Activated CD8-positive, alpha-beta T cell treated with anti-CD3 and anti-CD28 coated beads for 36 hours (primary cell): ENCODE measurements at regions not wholly inside any gene's neighbourhood (a gene's known extent, or its start where the extent isn't known, plus 50 kb on each side); places are given as distances from the start of the nearest gene placed in this dataset.

ENCODE experiments used
- ATAC-seq: fragments of 200-7000 bp; cut with Tn5 transposase; one replicate; pipeline ENCODE4 v1.10.0; 2021; ENCODE audit warnings: mild to moderate bottlenecking, moderate library complexity
- CTCF ChIA-PET: fragments of 350-600 bp; sonication (Branson Sonifier 250); formaldehyde crosslinking; loops from one replicate; lab custom pipeline; 2021; ENCODE audit warnings: antibody characterized with exemption; lab: Charles Lee
- POLR2A ChIA-PET: fragments of 350-600 bp; sonication (Branson Sonifier 250); formaldehyde crosslinking; loops from one replicate; lab custom pipeline; 2021; ENCODE audit warnings: antibody characterized with exemption; lab: Charles Lee
- DNase-seq: peaks from one replicate; pipeline ENCODE4 v3.0.0-alpha.2; 2020
- H3K27ac Mint-ChIP-seq: one replicate; pipeline ENCODE4 v1.8.0; 2021; ENCODE audit warnings: mild to moderate bottlenecking, mixed read lengths
- H3K27me3 Mint-ChIP-seq: one replicate; pipeline ENCODE4 v1.8.0; 2021; ENCODE audit warnings: mixed read lengths
- H3K36me3 Mint-ChIP-seq: one replicate; pipeline ENCODE4 v1.8.0; 2021; ENCODE audit warnings: low read depth, mixed read lengths
- H3K4me1 Mint-ChIP-seq: one replicate; pipeline ENCODE4 v1.8.0; 2021; ENCODE audit warnings: low read depth, mixed read lengths
- H3K4me3 Mint-ChIP-seq: one replicate; pipeline ENCODE4 v1.8.0; 2021; ENCODE audit warnings: mild to moderate bottlenecking, moderate library complexity, mixed read lengths
- H3K9me3 Mint-ChIP-seq: one replicate; pipeline ENCODE4 v1.8.0; 2021; ENCODE audit warnings: mixed read lengths
- intact Hi-C: fragments of 100-400 bp; cut with micrococcal nuclease; formaldehyde crosslinking; loops from one replicate; pipeline ENCODE4 v1.10.0; 2022
- TF ChIP-seq, protein P1 (sequence below): fragments of 200-600 bp; IDR thresholded peaks from one replicate; pipeline ENCODE4 v1.8.0; 2022; ENCODE audit warnings: antibody characterized with exemption, mild to moderate bottlenecking

DNA sequence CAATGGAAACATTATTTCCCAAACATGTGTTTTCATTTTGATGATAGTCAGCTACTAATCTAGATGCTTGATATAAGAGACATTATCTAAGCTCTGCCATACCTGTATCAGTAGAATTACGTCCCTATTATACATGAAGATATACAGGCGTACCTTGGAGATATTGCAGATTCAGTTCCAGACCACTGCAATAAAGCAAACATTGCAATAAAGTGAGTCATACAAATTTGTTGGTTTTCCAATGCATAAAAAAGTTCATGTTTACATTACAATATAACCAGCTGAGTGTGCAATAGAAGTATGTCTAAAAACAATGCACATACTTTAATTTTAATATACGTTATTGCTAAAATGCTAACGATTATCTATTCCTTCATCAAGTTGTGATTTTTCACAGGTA lies 236.0 kb upstream of the ZNF717 start:
- ChIA-PET POLR2A (no interaction called here), CTCF (no interaction called here)
- H3K4me3 Mint-ChIP-seq: no peak overlapping the region
- no peaks in the 10 kb centered on the region for H3K4me1 Mint-ChIP-seq
- DNase-seq (no peak), ATAC-seq (no peak)
- no peaks in the 10 kb centered on the region for H3K27me3 Mint-ChIP-seq
- no peak overlapping the region for H3K27ac Mint-ChIP-seq
- peaks cover 4% of the 10 kb centered on the region for H3K9me3 Mint-ChIP-seq
- TF ChIP-seq, protein P1, sequence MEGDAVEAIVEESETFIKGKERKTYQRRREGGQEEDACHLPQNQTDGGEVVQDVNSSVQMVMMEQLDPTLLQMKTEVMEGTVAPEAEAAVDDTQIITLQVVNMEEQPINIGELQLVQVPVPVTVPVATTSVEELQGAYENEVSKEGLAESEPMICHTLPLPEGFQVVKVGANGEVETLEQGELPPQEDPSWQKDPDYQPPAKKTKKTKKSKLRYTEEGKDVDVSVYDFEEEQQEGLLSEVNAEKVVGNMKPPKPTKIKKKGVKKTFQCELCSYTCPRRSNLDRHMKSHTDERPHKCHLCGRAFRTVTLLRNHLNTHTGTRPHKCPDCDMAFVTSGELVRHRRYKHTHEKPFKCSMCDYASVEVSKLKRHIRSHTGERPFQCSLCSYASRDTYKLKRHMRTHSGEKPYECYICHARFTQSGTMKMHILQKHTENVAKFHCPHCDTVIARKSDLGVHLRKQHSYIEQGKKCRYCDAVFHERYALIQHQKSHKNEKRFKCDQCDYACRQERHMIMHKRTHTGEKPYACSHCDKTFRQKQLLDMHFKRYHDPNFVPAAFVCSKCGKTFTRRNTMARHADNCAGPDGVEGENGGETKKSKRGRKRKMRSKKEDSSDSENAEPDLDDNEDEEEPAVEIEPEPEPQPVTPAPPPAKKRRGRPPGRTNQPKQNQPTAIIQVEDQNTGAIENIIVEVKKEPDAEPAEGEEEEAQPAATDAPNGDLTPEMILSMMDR: no peak
- intact Hi-C loops: no loop called here
- no peaks in the 10 kb centered on the region for H3K36me3 Mint-ChIP-seq

DNA sequence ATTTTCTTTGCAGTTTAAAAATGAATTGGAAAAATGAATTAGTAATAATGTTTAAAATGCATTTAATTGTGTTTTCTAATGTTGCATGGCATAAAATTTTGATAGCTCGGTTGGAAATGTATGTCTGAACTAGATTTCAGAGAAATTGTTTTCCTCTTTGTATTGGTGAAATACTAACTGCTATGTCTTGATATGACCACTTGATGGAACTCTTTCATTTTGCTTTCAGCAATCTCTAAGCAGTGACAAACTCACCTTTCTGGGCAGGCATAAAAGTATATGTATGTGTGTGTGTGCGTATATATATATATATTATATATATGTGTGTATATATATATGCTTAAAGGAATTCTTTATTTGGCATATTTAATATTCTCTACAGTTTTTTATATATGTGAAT lies 239.3 kb upstream of the ZNF717 start:
- Mint-ChIP-seq H3K9me3 (peaks cover 6% of the 10 kb centered on the region), H3K4me3 (no peak overlapping the region), H3K27me3 (no peaks in the 10 kb centered on the region), H3K36me3 (no peaks in the 10 kb centered on the region), H3K4me1 (no peaks in the 10 kb centered on the region), H3K27ac (no peak overlapping the region)
- intact Hi-C loops: no loop called here
- ChIA-PET POLR2A (no interaction called here), CTCF (no interaction called here)
- ATAC-seq (no peak), DNase-seq (no peak)
- TF ChIP-seq, protein P1: no peak

DNA sequence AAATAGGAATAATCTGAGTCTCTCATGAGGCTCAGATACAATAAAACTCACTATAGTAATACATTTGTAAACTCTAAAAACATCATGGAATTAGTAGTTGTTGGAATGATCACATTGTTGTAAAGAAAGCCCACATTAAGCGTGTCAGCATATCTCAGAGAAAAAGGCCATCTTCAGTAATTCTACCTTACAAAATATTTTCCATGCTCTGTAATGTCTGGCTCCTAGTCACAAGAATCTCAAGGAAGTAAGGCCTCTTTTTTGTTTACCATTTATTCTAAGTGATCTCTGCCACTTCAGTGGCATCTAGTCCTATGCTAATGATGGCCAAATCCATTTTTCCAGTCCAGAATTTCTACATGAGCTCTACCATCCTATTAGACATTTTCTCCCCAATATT lies 240.2 kb upstream of the ZNF717 start:
- ChIA-PET POLR2A (no interaction called here), CTCF (no interaction called here)
- Mint-ChIP-seq H3K9me3 (peaks cover 6% of the 10 kb centered on the region), H3K27ac (no peak overlapping the region), H3K36me3 (no peaks in the 10 kb centered on the region), H3K27me3 (no peaks in the 10 kb centered on the region), H3K4me1 (no peaks in the 10 kb centered on the region), H3K4me3 (no peak overlapping the region)
- ATAC-seq (no peak), DNase-seq (no peak)
- intact Hi-C loops: no loop called here
- TF ChIP-seq, protein P1: no peak

DNA sequence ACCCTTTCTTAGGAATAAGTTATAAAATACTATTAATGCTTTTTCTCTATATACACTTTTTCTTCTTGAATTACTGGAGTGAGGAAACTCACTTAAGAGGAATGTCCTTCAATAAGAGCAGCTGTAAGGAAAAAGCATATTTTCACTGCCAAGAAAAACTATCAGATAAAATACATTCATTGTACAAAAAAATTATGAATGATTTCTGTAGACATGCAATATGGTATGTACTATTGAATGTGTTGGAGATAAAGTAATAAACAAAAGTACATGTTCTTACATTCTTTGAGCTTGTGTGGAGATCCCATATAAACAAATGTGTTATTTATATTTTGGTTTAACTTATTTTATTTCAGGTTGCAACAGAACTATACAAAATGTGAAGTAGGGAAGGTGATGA lies 241.0 kb upstream of the ZNF717 start:
- TF ChIP-seq, protein P1: no peak
- CTCF ChIA-PET: no interaction called here

DNA sequence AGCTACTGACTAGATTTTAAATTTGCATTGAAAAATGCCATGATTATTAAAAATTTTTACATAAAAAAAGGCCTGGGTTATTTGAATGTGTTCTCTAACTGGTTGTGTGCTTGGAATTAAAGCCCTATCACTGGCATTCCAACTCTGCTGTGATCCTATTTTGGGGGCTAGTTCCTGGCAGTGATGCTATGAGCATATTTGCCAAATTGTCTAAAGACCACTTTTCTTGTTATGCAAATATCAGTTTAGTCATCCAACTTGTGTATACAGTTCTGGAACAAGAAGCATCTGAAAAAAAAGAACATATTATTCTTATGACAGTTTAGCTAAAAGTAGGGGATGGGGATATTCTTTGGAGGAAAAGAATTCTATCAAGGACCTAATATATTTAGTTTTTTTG lies 243.4 kb upstream of the ZNF717 start:
- no peak for ATAC-seq

More for the DNA sequence above, 241.0 kb upstream of the ZNF717 start:
- no peaks in the 10 kb centered on the region for H3K27me3 Mint-ChIP-seq
- DNase-seq (no peak), ATAC-seq (no peak)
- no peaks in the 10 kb centered on the region for H3K4me1 Mint-ChIP-seq
- POLR2A ChIA-PET: no interaction called here
- H3K9me3 Mint-ChIP-seq: peaks cover 10% of the 10 kb centered on the region
- H3K4me3 Mint-ChIP-seq: no peak overlapping the region
- intact Hi-C loops: no loop called here
- no peaks in the 10 kb centered on the region for H3K36me3 Mint-ChIP-seq
- H3K27ac Mint-ChIP-seq: no peak overlapping the region

More for the DNA sequence above, 243.4 kb upstream of the ZNF717 start:
- Mint-ChIP-seq H3K4me1 (no peaks in the 10 kb centered on the region), H3K27me3 (no peaks in the 10 kb centered on the region), H3K36me3 (no peaks in the 10 kb centered on the region), H3K4me3 (no peak overlapping the region), H3K9me3 (peaks cover 18% of the 10 kb centered on the region), H3K27ac (no peak overlapping the region)
- DNase-seq: no peak
- ChIA-PET CTCF (interaction anchor here (1.3 kb wide), 1 partner anchor 17 kb away, joined by 4 read pairs; no protein-coding TSS in a partner anchor), POLR2A (no interaction called here)
- intact Hi-C loops: no loop called here
- TF ChIP-seq, protein P1: no peak
